ENCODE measurements at regions not wholly inside any gene's neighbourhood (a gene's known extent, or its start where the extent isn't known, plus 50 kb on each side); places are given as distances from the start of the nearest gene placed in this dataset.

- no peaks in the 10 kb centered on the region for H3K9me3 ChIP-seq (ENCODE audit: low read depth, low read length)
These were observed 204.1 kb upstream of the PREP start for GRCh38 chr6:105606831-105607463.

DNA sequence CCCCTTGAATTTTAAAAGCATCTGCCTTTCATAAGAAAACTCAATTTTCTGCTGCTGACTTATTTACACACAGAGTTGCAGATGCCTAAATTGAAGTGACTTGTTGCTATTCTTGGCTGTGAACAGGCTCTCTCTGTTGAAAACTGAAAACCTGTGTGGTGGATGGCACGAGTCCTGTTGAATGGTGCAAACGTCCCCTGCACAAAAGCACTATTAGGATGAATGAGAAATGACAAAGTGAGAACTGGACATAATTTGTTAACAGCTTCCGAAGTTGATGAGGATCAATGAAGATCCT lies 201.7 kb upstream of the PREP start:
- H3K27me3 ChIP-seq (ENCODE audit: insufficient read depth, low read length) = no peaks in the 10 kb centered on the region
- peaks cover 14% of the 10 kb centered on the region for H3K4me1 ChIP-seq (ENCODE audit: insufficient read depth, low read length)
- no peak overlapping the region for H3K4me3 ChIP-seq (ENCODE audit: low read length)
- H3K9me3 ChIP-seq (ENCODE audit: low read depth, low read length) = no peaks in the 10 kb centered on the region

More at GRCh38 chr6:105606831-105607463, 204.1 kb upstream of the PREP start:
- H3K4me1 ChIP-seq (ENCODE audit: insufficient read depth, low read length) = peaks cover 1% of the 10 kb centered on the region
- no peak overlapping the region for H3K4me3 ChIP-seq (ENCODE audit: low read length)
- H3K27me3 ChIP-seq (ENCODE audit: insufficient read depth, low read length) = peaks cover 5% of the 10 kb centered on the region

DNA sequence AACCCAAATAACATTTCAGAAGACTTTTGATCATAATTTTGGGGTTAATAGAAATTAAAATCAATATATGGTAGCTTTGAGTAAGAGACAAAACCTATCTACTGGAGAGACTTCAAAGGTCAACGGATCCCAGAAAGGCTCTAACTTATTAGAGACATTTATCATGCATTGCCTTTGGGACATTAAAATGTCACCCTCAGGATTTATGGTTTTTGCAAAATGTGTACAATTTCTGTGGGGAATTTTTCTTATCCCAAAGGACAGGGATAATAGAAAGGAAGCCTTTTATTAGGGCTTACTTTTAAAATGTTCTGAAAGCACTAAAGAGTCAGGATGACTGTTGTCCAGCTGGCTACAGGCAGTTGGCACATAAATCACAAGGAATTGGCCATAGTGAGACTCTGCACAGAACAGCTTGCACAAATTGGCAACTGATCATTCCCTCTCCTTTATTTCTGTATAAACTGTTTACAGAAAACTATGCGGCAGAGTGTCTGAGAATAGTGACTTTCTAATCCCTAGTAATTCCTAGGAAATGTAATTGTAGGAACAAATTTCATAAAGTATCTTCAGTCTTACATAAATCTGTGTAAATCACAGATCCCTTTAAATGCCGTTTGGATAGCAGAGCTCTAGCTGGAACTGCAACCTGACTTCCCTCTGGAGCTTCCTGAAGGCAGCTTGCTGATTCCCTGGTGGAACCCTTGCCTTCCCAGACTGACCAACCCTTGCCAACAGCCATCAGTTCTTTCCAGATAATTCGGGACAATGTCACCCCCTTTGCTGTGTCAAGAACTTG lies 201.1 kb upstream of the PREP start:
- Histone ChIP-seq H3K4me1 (ENCODE audit: insufficient read depth, low read length) (peaks cover 16% of the 10 kb centered on the region), H3K9me3 (ENCODE audit: low read depth, low read length) (no peaks in the 10 kb centered on the region), H3K4me3 (ENCODE audit: low read length) (no peak overlapping the region), H3K27me3 (ENCODE audit: insufficient read depth, low read length) (no peaks in the 10 kb centered on the region)

GRCh38 chr6:105601541-105602236 lies 198.8 kb upstream of the PREP start:
- Histone ChIP-seq H3K4me1 (ENCODE audit: insufficient read depth, low read length) (peaks cover 16% of the 10 kb centered on the region), H3K4me3 (ENCODE audit: low read length) (no peak overlapping the region), H3K9me3 (ENCODE audit: low read depth, low read length) (no peaks in the 10 kb centered on the region), H3K27me3 (ENCODE audit: insufficient read depth, low read length) (no peaks in the 10 kb centered on the region)

DNA sequence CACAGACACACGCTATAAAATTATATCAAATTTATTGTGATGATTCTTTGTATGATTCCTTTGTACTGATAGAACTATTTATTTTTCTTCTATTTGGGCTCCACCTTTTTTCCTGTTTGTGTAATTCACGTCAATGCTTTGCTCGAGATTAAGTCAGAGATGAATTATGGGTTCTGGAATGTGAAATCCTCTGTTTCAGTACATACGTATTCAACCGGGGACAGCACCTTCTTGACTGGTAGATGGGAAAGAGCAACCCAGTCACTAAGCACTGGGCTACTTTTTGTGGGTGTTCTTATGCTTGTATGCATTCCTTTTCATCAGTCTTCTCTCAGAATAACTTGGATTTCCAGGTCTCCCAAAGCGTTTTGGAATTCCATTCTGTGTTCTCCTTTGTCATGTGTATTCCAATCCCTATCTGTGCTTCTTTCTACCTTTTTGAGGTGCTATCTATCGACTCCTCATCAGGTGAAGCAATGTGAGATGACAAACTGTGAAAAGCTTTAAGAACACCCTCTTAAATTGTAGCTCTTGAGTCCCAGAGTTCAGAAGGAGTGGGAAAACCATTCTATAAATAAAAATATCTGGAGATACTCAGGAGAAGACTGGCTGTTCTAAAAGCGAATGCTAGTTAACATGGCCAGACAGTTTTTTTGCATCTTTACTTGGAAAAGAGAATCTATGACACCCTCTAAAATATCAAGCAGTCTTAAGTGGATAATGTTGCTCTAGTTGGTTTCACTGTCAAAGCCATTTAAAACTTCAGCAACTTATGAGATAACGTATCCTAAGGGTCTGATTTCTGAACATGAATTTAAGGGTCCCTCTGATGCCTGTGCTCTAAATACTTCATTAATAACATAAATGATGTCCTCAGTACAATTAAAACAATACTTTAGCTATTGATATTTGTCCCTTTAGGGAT lies 197.7 kb upstream of the PREP start:
- H3K4me1 ChIP-seq (ENCODE audit: insufficient read depth, low read length) = peaks cover 16% of the 10 kb centered on the region
- no peak overlapping the region for H3K4me3 ChIP-seq (ENCODE audit: low read length)
- H3K27me3 ChIP-seq (ENCODE audit: insufficient read depth, low read length) = no peaks in the 10 kb centered on the region
- no peaks in the 10 kb centered on the region for H3K9me3 ChIP-seq (ENCODE audit: low read depth, low read length)

GRCh38 chr6:105598264-105598663 lies 195.4 kb upstream of the PREP start:
- no peak overlapping the region for H3K4me3 ChIP-seq (ENCODE audit: low read length)
- H3K27me3 ChIP-seq (ENCODE audit: insufficient read depth, low read length) = no peaks in the 10 kb centered on the region
- peaks cover 34% of the 10 kb centered on the region for H3K4me1 ChIP-seq (ENCODE audit: insufficient read depth, low read length)
- H3K9me3 ChIP-seq (ENCODE audit: low read depth, low read length) = no peaks in the 10 kb centered on the region

DNA sequence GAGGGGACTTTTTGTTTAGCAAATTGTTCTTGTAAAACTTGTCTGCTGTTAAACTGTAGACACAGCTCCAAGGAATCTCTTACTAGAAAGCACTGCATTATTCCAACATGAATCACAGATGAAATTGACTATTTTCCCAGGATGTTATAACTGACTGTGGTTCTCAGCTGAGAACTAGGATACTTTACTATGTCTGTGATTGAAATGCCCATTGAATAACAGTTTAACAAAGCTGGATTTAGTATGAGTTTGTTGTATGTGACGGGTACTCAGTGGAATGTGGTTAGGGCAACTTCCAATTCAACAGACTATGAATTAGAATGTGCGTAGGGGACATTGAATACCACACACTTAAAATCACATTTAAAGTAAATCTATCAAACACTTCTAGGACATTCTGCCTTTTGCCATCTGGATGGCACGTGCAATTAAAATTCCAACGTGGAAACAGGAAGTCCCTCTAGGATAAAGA lies 193.4 kb upstream of the PREP start:
- H3K9me3 ChIP-seq (ENCODE audit: low read depth, low read length) = no peaks in the 10 kb centered on the region
- H3K27me3 ChIP-seq (ENCODE audit: insufficient read depth, low read length) = no peaks in the 10 kb centered on the region
- H3K4me3 ChIP-seq (ENCODE audit: low read length) = no peak overlapping the region
- peaks cover 36% of the 10 kb centered on the region for H3K4me1 ChIP-seq (ENCODE audit: insufficient read depth, low read length)

GRCh38 chr6:105595829-105596228 lies 192.9 kb upstream of the PREP start:
- H3K4me1 ChIP-seq (ENCODE audit: insufficient read depth, low read length) = peaks cover 36% of the 10 kb centered on the region
- H3K9me3 ChIP-seq (ENCODE audit: low read depth, low read length) = no peaks in the 10 kb centered on the region
- no peaks in the 10 kb centered on the region for H3K27me3 ChIP-seq (ENCODE audit: insufficient read depth, low read length)
- H3K4me3 ChIP-seq (ENCODE audit: low read length) = no peak overlapping the region

DNA sequence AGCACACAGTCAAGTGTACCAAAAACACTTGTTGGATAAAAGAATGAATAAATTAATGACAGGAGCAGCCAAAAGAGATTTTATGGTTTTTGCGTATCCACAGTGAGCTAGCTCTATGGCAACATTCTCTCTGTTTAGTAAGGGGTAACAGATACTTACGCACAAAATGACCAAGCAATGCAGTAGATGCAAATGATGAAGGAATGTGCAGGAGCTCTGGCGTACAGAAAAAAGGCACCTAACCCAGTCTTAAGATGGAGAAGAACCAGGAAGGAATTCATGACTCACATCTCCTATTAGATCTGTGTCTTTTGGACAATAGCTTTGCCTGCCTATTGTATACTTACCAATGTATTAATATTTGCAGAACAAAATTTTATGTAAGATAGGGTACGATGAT lies 191.9 kb upstream of the PREP start:
- H3K4me3 ChIP-seq (ENCODE audit: low read length) = no peak overlapping the region
- H3K9me3 ChIP-seq (ENCODE audit: low read depth, low read length) = no peaks in the 10 kb centered on the region
- H3K27me3 ChIP-seq (ENCODE audit: insufficient read depth, low read length) = no peaks in the 10 kb centered on the region
- H3K4me1 ChIP-seq (ENCODE audit: insufficient read depth, low read length) = peaks cover 38% of the 10 kb centered on the region

DNA sequence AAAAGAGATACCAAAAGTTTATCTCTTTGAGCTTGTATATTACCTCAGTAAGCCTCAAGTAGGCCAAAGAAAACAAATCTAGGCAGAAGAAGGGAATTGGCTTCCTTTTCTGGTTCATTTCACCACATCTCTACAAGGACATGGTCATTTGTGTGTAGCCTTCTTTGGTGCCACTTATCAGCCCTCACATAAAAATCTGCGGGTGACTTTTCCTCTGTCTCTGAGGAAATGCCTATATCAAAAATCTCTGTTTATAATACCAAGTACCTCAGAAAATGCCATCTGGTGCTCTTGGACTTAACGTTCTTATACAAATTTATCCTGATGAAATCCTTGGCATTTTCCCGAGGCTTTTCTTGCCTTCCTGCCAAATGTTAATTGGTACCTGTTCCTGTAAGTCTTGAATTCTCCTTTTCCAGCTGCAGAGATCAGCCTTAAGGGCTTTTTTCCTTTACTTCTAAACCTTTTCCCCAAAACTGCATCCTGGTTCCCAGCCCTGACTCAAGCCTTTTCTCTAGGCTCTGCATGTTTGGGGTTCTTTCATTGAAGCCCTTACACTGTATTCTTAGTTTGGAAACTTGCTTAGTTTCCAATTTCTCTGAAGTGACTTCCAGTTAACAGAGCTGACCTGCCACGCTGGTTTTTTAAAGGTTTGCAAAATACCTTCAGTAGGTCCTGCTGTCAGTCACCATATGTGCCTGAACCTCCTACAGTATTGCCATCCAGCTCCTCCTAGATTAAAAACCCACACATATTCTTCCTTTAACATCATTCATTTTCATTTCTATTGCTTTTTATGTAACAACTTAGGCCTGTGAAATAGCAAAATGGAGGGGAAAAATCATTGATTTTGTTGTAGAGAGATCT lies 191.2 kb upstream of the PREP start:
- Histone ChIP-seq H3K4me1 (ENCODE audit: insufficient read depth, low read length) (peaks cover 35% of the 10 kb centered on the region), H3K27me3 (ENCODE audit: insufficient read depth, low read length) (no peaks in the 10 kb centered on the region), H3K4me3 (ENCODE audit: low read length) (no peak overlapping the region), H3K9me3 (ENCODE audit: low read depth, low read length) (no peaks in the 10 kb centered on the region)

GRCh38 chr6:105593056-105593690 lies 190.3 kb upstream of the PREP start:
- peaks cover 35% of the 10 kb centered on the region for H3K4me1 ChIP-seq (ENCODE audit: insufficient read depth, low read length)
- H3K27me3 ChIP-seq (ENCODE audit: insufficient read depth, low read length) = no peaks in the 10 kb centered on the region
- no peak overlapping the region for H3K4me3 ChIP-seq (ENCODE audit: low read length)
- H3K9me3 ChIP-seq (ENCODE audit: low read depth, low read length) = no peaks in the 10 kb centered on the region

- no peak overlapping the region for H3K4me3 ChIP-seq (ENCODE audit: low read length)
- H3K9me3 ChIP-seq (ENCODE audit: low read depth, low read length) = no peaks in the 10 kb centered on the region
- peaks cover 35% of the 10 kb centered on the region for H3K4me1 ChIP-seq (ENCODE audit: insufficient read depth, low read length)
- H3K27me3 ChIP-seq (ENCODE audit: insufficient read depth, low read length) = no peaks in the 10 kb centered on the region
These were observed 189.4 kb upstream of the PREP start for GRCh38 chr6:105592329-105592728.

- Histone ChIP-seq H3K9me3 (ENCODE audit: low read depth, low read length) (no peaks in the 10 kb centered on the region), H3K4me3 (ENCODE audit: low read length) (no peak overlapping the region), H3K27me3 (ENCODE audit: insufficient read depth, low read length) (no peaks in the 10 kb centered on the region), H3K4me1 (ENCODE audit: insufficient read depth, low read length) (peaks cover 35% of the 10 kb centered on the region)
These were observed 188.2 kb upstream of the PREP start for GRCh38 chr6:105591053-105591452.

Measured in mononuclear cell (primary cell).